Sigmoid colon (tissue), 6 donors: ENCODE measurements at regions not wholly inside any gene's neighbourhood (a gene's known extent, or its start where the extent isn't known, plus 50 kb on each side); places are given as distances from the start of the nearest gene placed in this dataset.

Experiments used
- DNase-seq: peaks from one replicate; pipeline ENCODE4 v3.0.0-alpha.2; 2019
- H3K27ac ChIP-seq, 4 donors: fragments of 200-600 bp; sonication (generic); one replicate each; pipeline ENCODE4 v1.5.1; 2016 to 2019; ENCODE audit warnings: mild to moderate bottlenecking in 1 of 4
- H3K27me3 ChIP-seq, 3 donors: fragments of 200-600 bp; sonication (generic); one replicate each; pipeline ENCODE4 v1.5.1; 2019; ENCODE audit warnings: mild to moderate bottlenecking in 1 of 3
- H3K36me3 ChIP-seq, 4 donors: fragments of 200-600 bp; sonication (generic); one replicate each; pipeline ENCODE4 v1.5.1; 2016 to 2019
- H3K4me1 ChIP-seq, 4 donors: fragments of 200-600 bp; sonication (generic); one replicate each; pipeline ENCODE4 v1.5.1; 2017 to 2019
- H3K4me3 ChIP-seq, 4 donors: fragments of 200-600 bp; sonication (generic); one replicate each; pipeline ENCODE4 v1.5.1; 2017 to 2019; ENCODE audit warnings: mild to moderate bottlenecking in 2 of 4, moderate library complexity in 1 of 4
- H3K9me3 ChIP-seq, 4 donors: fragments of 200-600 bp in 3 of 4; sonication (generic) in 3 of 4; one replicate each; pipeline versions ENCODE4 v1.5.1 to v1.6.1; 2013 to 2019
- CTCF ChIP-seq, 4 experiments: fragments of 450-650 bp in 3 of 4; fragments of 200-600 bp in 1 of 4; IDR thresholded peaks; one replicate each; pipeline ENCODE4 v1.5.1; 2016 to 2019; ENCODE audit warnings: antibody characterized with exemption in 4 of 4, mild to moderate bottlenecking in 3 of 4, moderate library complexity in 2 of 4
- EP300 ChIP-seq, 4 donors: sonication (generic); formaldehyde crosslinking; IDR thresholded peaks; one replicate each; pipeline ENCODE4 v1.6.1; 2017; ENCODE audit warnings: antibody characterized with exemption in 4 of 4
- POLR2A ChIP-seq, 2 donors: fragments of 450-650 bp; IDR thresholded peaks; one replicate each; pipeline ENCODE4 v1.6.1; 2016; ENCODE audit warnings: antibody characterized with exemption in 2 of 2, mild to moderate bottlenecking in 2 of 2, moderate library complexity in 2 of 2
- POLR2AphosphoS5 ChIP-seq, 4 donors: sonication (generic); formaldehyde crosslinking; IDR thresholded peaks; one replicate each; pipeline ENCODE4 v1.6.1; 2017; ENCODE audit warnings: antibody characterized with exemption in 4 of 4
- WGBS, 2 donors: extraction: QIAGEN DNeasy Blood & Tissue Kit; methylation state at CpG; one replicate each; pipeline ENCODE4 v1.1.7; 2013; 5-methylcytosine and 5-hydroxymethylcytosine counted together
- intact Hi-C: fragments of 100-400 bp; cut with DNase I; formaldehyde crosslinking; loops from one replicate; pipeline ENCODE4 v1.15.1; 2023
- donor health status: healthy with polysubstance abuse.
- donor health status: healthy.

DNA sequence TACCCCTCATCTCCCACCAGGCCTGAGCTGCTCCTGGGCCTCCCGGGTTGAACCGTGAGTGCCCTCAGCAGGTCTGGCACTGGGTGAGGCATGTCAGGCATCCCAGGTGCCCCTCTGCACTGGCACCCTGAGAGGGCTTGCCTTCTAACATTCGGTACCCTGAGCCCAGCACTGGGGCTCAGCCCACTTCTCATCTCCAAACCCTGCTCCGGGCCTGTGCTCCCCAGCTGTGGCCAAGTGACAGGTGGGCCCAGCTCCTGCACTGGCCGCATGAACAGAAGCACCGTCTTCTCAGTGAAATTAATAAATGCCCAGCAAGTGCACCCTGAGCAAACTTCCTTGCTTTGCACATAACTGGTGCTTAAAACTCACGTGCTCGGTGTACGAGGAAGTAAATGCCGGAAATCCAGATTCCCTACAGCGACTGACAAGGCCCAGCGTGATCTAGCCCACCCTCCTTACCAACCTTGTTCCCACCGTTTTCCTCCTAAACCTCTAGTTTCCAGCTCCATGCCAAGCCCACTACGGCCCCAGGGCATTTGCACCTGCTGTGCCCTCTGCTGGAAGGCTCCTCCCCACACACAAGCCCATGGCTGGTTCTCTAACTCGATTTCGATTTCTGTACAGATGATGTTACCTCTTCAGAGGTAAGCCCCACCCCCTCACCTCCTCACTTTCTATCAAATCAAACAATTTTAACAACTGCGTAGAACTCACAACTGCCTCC lies 115.2 kb upstream of the NCOR2 start:
- no peaks in the 10 kb centered on the region for H3K36me3 ChIP-seq
- no peaks in the 10 kb centered on the region for H3K9me3 ChIP-seq
- intact Hi-C loops, result loop anchor here (5.0 kb wide), 1 partner anchor 65 kb away; no protein-coding TSS in a partner anchor
- H3K4me1 ChIP-seq, result peaks cover 0 to 89% (median 67%) of the 10 kb centered on the region in 4 donors
- no peak for DNase-seq
- H3K4me3 ChIP-seq, result no peak overlapping the region
- H3K27me3 ChIP-seq, result no peaks in the 10 kb centered on the region
- H3K27ac ChIP-seq, result peak overlapping the region; percentile 87 to 93 (median 88)
- WGBS, 2 donors, result 80 to 85% methylated on average over 17 of the region's 17 CpGs
- TF ChIP-seq POLR2AphosphoS5 (IDR thresholded peaks at IDR 0.05), result no peak
- TF ChIP-seq POLR2A (IDR thresholded peaks at IDR 0.05), result no peak
- no peak for TF ChIP-seq CTCF (IDR thresholded peaks at IDR 0.05)
- TF ChIP-seq EP300 (IDR thresholded peaks at IDR 0.05), result no peak

DNA sequence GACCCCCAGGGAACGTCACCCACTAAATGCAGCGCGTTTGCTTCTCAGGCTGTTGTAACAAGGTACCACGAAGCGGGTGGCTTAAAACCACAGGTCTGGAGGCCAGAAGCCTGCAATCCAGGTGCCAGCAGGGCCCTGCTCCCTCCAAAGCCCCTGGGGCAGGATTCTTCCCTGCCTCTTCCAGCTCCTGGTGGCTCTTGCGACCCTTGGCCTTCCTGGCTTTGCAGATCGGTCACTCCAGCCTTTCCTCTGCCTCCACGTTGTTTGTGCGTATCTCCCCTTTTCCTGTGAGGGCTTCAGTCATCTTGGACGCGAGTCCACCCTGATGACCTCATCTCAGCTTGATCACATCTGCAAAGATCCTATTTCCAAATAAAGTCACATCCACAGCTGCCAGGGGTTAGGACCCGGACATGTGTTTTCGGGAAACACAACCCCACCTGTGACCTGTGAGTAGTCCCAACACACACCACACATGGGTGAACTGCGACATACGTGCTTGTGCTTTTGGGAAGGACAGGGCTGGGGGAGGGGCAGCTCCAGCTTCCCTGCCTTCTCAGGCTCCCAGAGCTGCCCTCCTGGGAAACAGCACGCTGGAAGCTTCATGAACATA lies 114.5 kb upstream of the NCOR2 start:
- TF ChIP-seq POLR2AphosphoS5 (IDR thresholded peaks at IDR 0.05) (peak; percentile 44 to 73 (median 68)), EP300 (IDR thresholded peaks at IDR 0.05) (peak in 3 of 4 donors; percentile 10 to 25 (median 18)), POLR2A (IDR thresholded peaks at IDR 0.05) (no peak), CTCF (IDR thresholded peaks at IDR 0.05) (no peak)
- 76 to 81% methylated on average over 16 of the region's 16 CpGs for WGBS, 2 donors
- DNase-seq, result peak; percentile 86
- Histone ChIP-seq H3K27ac (peak overlapping the region; percentile 87 to 93 (median 88)), H3K4me1 (peaks cover 0 to 90% (median 70%) of the 10 kb centered on the region in 4 donors), H3K9me3 (no peaks in the 10 kb centered on the region), H3K36me3 (no peaks in the 10 kb centered on the region), H3K4me3 (no peak overlapping the region), H3K27me3 (no peaks in the 10 kb centered on the region)
- intact Hi-C loops, result loop anchor here (5.0 kb wide), 1 partner anchor 65 kb away; no protein-coding TSS in a partner anchor

- H3K9me3 ChIP-seq, result no peaks in the 10 kb centered on the region
- intact Hi-C loops, result loop anchor here (5.0 kb wide), 1 partner anchor 66 kb away; no protein-coding TSS in a partner anchor
- peak overlapping the region; percentile 87 to 93 (median 88) for H3K27ac ChIP-seq
- H3K4me3 ChIP-seq, result no peak overlapping the region
- H3K4me1 ChIP-seq, result peaks cover 0 to 92% (median 76%) of the 10 kb centered on the region in 4 donors
- 70 to 75% methylated on average over 21 of the region's 21 CpGs for WGBS, 2 donors
- no peaks in the 10 kb centered on the region for H3K36me3 ChIP-seq
- no peaks in the 10 kb centered on the region for H3K27me3 ChIP-seq
- peak in 1 of 4 donors; percentile 25 for TF ChIP-seq EP300 (IDR thresholded peaks at IDR 0.05)
- TF ChIP-seq CTCF (IDR thresholded peaks at IDR 0.05), result peak in 1 of 4 experiments; percentile 11
- no peak for TF ChIP-seq POLR2A (IDR thresholded peaks at IDR 0.05)
- TF ChIP-seq POLR2AphosphoS5 (IDR thresholded peaks at IDR 0.05), result peak in 3 of 4 donors; percentile 21 to 53 (median 39)
- DNase-seq, result no peak
These were observed 113.7 kb upstream of the NCOR2 start for GRCh38 chr12:124680863-124681778.

- intact Hi-C loops, result loop anchor here (5.0 kb wide), 1 partner anchor 68 kb away; no protein-coding TSS in a partner anchor
- peak; percentile 77 for DNase-seq
- H3K4me1 ChIP-seq, result peaks cover 0 to 92% (median 72%) of the 10 kb centered on the region in 4 donors
These were observed 112.3 kb upstream of the NCOR2 start for GRCh38 chr12:124679533-124680371.

More at GRCh38 chr12:124679533-124680371, 112.3 kb upstream of the NCOR2 start:
- Histone ChIP-seq H3K9me3 (no peaks in the 10 kb centered on the region), H3K36me3 (no peaks in the 10 kb centered on the region), H3K4me3 (no peak overlapping the region), H3K27me3 (no peaks in the 10 kb centered on the region), H3K27ac (peak overlapping the region; percentile 49 to 93 (median 88))
- WGBS, 2 donors, result 54 to 79% methylated on average over 17 of the region's 17 CpGs
- TF ChIP-seq POLR2A (IDR thresholded peaks at IDR 0.05) (no peak), POLR2AphosphoS5 (IDR thresholded peaks at IDR 0.05) (peak in 3 of 4 donors; percentile 34 to 64 (median 37)), CTCF (IDR thresholded peaks at IDR 0.05) (no peak), EP300 (IDR thresholded peaks at IDR 0.05) (peak in 1 of 4 donors; percentile 16)
